Loucy (cell line): ENCODE measurements at regions not wholly inside any gene's neighbourhood (a gene's known extent, or its start where the extent isn't known, plus 50 kb on each side); places are given as distances from the start of the nearest gene placed in this dataset.

Experiments used
- H2AFZ ChIP-seq: fragments of 200-600 bp; sonication (generic); 2 replicates; pipeline ENCODE4 v1.6.0; 2016; ENCODE audit warnings: antibody characterized with exemption, mild to moderate bottlenecking, low read length, moderate library complexity
- H3F3A ChIP-seq: fragments of 200-600 bp; 2 replicates; pipeline ENCODE4 v1.6.0; 2016; ENCODE audit warnings: antibody characterized with exemption, low read depth, mild to moderate bottlenecking
- H3K27me3 ChIP-seq: fragments of 200-600 bp; sonication (generic); 2 replicates; pipeline ENCODE4 v1.6.1; 2014; ENCODE audit warnings: low read length, mild to moderate bottlenecking; ENCODE audit not compliant: insufficient read depth, poor library complexity, severe bottlenecking
- H3K36me3 ChIP-seq: fragments of 200-600 bp; sonication (generic); 2 replicates; pipeline ENCODE4 v1.6.1; 2016; ENCODE audit warnings: low read length; ENCODE audit not compliant: insufficient read depth
- H3K4me1 ChIP-seq: fragments of 200-600 bp; sonication (generic); 2 replicates; pipeline ENCODE4 v1.5.1; 2014; ENCODE audit warnings: low read length, mild to moderate bottlenecking; ENCODE audit not compliant: insufficient read depth, poor library complexity, severe bottlenecking
- H3K4me2 ChIP-seq: fragments of 200-600 bp; sonication (generic); 2 replicates; pipeline ENCODE4 v1.6.0; 2014; ENCODE audit warnings: antibody characterized with exemption, low read length, low read depth, mild to moderate bottlenecking; ENCODE audit not compliant: poor library complexity, severe bottlenecking
- H3K4me3 ChIP-seq: fragments of 200-600 bp; sonication (generic); 2 replicates; pipeline ENCODE4 v1.5.1; 2014; ENCODE audit warnings: low read length, mild to moderate bottlenecking, mixed read lengths; ENCODE audit not compliant: poor library complexity, severe bottlenecking
- H3K79me2 ChIP-seq: fragments of 200-600 bp; sonication (generic); 2 replicates; pipeline ENCODE4 v1.6.1; 2014; ENCODE audit warnings: low read length; ENCODE audit not compliant: insufficient read depth
- H3K9ac ChIP-seq: fragments of 200-600 bp; sonication (generic); 2 replicates; pipeline ENCODE4 v1.6.0; 2014; ENCODE audit warnings: mild to moderate bottlenecking, low read depth, low read length, moderate library complexity; ENCODE audit not compliant: poor library complexity, severe bottlenecking
- H3K9me2 ChIP-seq: fragments of 200-600 bp; sonication (generic); replicated peaks from 2 replicates; pipeline ENCODE4 v1.6.1; 2016; ENCODE audit warnings: low read depth, low read length, mixed read lengths
- H3K9me3 ChIP-seq: fragments of 200-600 bp; sonication (generic); 2 replicates; pipeline ENCODE4 v1.6.1; 2014; ENCODE audit warnings: mild to moderate bottlenecking, antibody characterized with exemption, low read length, low read depth; ENCODE audit not compliant: insufficient read depth
- H4K20me1 ChIP-seq: fragments of 200-600 bp; sonication (generic); 2 replicates; pipeline ENCODE4 v1.6.0; 2014; ENCODE audit warnings: antibody characterized with exemption, low read length, mild to moderate bottlenecking; ENCODE audit not compliant: insufficient read depth, poor library complexity, severe bottlenecking
- EZH2phosphoT487 ChIP-seq: fragments of 200-600 bp; IDR thresholded peaks from 2 replicates; pipeline ENCODE4 v1.6.1; 2018; ENCODE audit warnings: antibody characterized with exemption, mild to moderate bottlenecking, moderate library complexity, borderline replicate concordance
- TF ChIP-seq, protein P1 (sequence below): fragments of 200-600 bp; sonication (generic); conservative IDR thresholded peaks from 2 replicates; pipeline ENCODE4 v1.5.1; 2014; ENCODE audit warnings: mild to moderate bottlenecking, antibody characterized with exemption, low read length

DNA sequence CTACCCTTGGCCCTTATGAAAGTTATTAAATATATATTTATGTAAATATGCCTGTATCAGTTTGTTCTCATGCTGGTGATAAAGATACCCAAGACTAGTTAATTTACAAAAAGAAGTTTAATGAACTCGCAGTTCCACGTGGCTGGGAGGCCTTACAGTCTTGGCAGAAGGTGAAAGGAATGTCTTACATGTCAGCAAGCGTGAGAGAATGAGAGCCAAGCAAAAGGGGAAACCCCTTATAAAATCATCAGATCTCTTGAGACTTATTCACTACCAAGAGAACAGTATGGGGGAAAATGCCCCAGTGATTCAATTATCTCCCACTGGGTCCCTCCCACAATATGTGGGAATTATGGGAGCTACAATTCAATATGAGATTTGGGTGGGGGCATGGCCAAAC, 506.0 kb upstream of the ATXN8OS start:
- H3K79me2 ChIP-seq, result no peaks in the 10 kb centered on the region
- no peaks in the 10 kb centered on the region for H3K27me3 ChIP-seq
- no peak overlapping the region for H2AFZ ChIP-seq
- H3F3A ChIP-seq, result no peaks in the 10 kb centered on the region
- H3K36me3 ChIP-seq, result no peaks in the 10 kb centered on the region
- TF ChIP-seq, protein P1, sequence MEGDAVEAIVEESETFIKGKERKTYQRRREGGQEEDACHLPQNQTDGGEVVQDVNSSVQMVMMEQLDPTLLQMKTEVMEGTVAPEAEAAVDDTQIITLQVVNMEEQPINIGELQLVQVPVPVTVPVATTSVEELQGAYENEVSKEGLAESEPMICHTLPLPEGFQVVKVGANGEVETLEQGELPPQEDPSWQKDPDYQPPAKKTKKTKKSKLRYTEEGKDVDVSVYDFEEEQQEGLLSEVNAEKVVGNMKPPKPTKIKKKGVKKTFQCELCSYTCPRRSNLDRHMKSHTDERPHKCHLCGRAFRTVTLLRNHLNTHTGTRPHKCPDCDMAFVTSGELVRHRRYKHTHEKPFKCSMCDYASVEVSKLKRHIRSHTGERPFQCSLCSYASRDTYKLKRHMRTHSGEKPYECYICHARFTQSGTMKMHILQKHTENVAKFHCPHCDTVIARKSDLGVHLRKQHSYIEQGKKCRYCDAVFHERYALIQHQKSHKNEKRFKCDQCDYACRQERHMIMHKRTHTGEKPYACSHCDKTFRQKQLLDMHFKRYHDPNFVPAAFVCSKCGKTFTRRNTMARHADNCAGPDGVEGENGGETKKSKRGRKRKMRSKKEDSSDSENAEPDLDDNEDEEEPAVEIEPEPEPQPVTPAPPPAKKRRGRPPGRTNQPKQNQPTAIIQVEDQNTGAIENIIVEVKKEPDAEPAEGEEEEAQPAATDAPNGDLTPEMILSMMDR, result no peak
- no peak for TF ChIP-seq EZH2phosphoT487
- H3K9me2 ChIP-seq, result no peaks in the 10 kb centered on the region
- H3K9me3 ChIP-seq, result peaks cover 3% of the 10 kb centered on the region; the same call in 1 of the 2 replicates
- no peak overlapping the region for H3K4me2 ChIP-seq
- no peak overlapping the region for H3K4me3 ChIP-seq
- H3K4me1 ChIP-seq, result no peaks in the 10 kb centered on the region
- H3K9ac ChIP-seq, result no peak overlapping the region
- H4K20me1 ChIP-seq, result no peaks in the 10 kb centered on the region

DNA sequence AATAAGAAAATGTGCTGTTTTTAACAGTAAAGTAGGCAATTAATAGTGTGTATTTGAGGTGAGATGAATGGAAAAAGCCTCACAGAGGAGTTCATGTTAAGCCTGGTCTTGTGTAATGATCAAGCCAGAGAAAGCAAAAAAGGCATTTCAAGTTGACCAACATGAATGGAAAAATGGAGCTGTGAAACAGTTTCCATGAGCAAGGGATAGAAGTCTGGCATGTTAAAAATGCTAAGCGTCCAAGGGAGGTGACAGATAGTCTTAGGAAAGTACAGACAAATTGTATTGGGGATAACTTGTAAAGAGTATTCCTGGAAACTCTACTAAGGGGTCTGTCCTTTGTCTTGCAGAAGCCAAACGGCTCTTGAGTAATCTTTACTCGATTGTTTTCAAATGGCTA, 506.8 kb upstream of the ATXN8OS start:
- H3K4me1 ChIP-seq, result no peaks in the 10 kb centered on the region
- no peaks in the 10 kb centered on the region for H3K9me2 ChIP-seq
- H4K20me1 ChIP-seq, result no peaks in the 10 kb centered on the region
- no peaks in the 10 kb centered on the region for H3K79me2 ChIP-seq
- H3F3A ChIP-seq, result no peaks in the 10 kb centered on the region
- no peak overlapping the region for H2AFZ ChIP-seq
- TF ChIP-seq, protein P1, result no peak
- no peak for TF ChIP-seq EZH2phosphoT487
- no peaks in the 10 kb centered on the region for H3K27me3 ChIP-seq
- H3K4me3 ChIP-seq, result no peak overlapping the region
- no peaks in the 10 kb centered on the region for H3K36me3 ChIP-seq
- peaks cover 3% of the 10 kb centered on the region; the same call in 1 of the 2 replicates for H3K9me3 ChIP-seq
- no peak overlapping the region for H3K4me2 ChIP-seq
- H3K9ac ChIP-seq, result no peak overlapping the region

DNA sequence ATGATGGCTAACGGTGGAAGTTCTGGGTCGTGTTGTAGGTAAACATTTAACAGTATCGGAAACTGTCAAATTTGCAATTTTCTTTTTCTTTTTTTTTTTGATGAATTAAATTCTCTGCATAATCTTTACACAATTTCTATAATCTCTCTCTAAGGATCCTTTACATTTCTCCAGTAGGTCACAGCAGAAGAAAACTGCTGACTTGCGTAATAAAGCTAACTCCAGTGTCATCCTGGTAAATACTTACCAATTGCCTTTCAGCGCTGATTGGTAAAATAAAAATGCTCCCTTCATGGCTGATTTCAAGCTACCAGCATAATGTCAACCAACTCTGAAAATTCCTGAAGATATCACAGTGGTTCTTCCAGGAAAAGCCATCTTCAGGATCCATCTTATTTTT, 510.5 kb upstream of the ATXN8OS start:
- Histone ChIP-seq H3K9me2 (no peaks in the 10 kb centered on the region), H2AFZ (no peak overlapping the region), H3K36me3 (no peaks in the 10 kb centered on the region), H3F3A (no peaks in the 10 kb centered on the region), H3K4me1 (no peaks in the 10 kb centered on the region), H3K4me2 (no peak overlapping the region), H3K9ac (no peak overlapping the region), H3K9me3 (no peaks in the 10 kb centered on the region), H3K27me3 (no peaks in the 10 kb centered on the region), H3K79me2 (no peaks in the 10 kb centered on the region), H3K4me3 (no peak overlapping the region), H4K20me1 (no peaks in the 10 kb centered on the region)
- TF ChIP-seq EZH2phosphoT487, result no peak
- TF ChIP-seq, protein P1, result no peak
